ENCODE measurements at regions not wholly inside any gene's neighbourhood (a gene's known extent, or its start where the extent isn't known, plus 50 kb on each side); places are given as distances from the start of the nearest gene placed in this dataset.
"Not testable (repeated sequence)": the region's sequence is repeated elsewhere in the genome, so short reads cannot be mapped to it uniquely, and the experiment has no call there.

GRCh38 chr6:12536416-12536815, 180.2 kb upstream of the PHACTR1 start:
- H3K27ac Mint-ChIP-seq, result no peak overlapping the region
- no peaks in the 10 kb centered on the region for H3K9me3 Mint-ChIP-seq
- no peaks in the 10 kb centered on the region for H3K27me3 ChIP-seq (ENCODE audit: control insufficient read depth, insufficient read depth, low read length, poor library complexity, severe bottlenecking)
- H3K4me1 Mint-ChIP-seq, result no peaks in the 10 kb centered on the region
- DNase-seq, result no peak
- no peaks in the 10 kb centered on the region for H3K36me3 ChIP-seq (ENCODE audit: control insufficient read depth, insufficient read depth, low read length)
- H3K4me3 Mint-ChIP-seq, result no peak overlapping the region
- H3K4me3 ChIP-seq (ENCODE audit: low read length), result no peak overlapping the region
- H3K36me3 Mint-ChIP-seq (ENCODE audit: low read depth), result no peaks in the 10 kb centered on the region
- WGBS, 2 experiments (ENCODE audit: insufficient coverage in 1 of 2, insufficient read length in 1 of 2), result 92 to 97% methylated on average over 3 to 5 of the region's 5 CpGs
- H3K27ac ChIP-seq (ENCODE audit: low read depth, low read length), result no peak overlapping the region
- peaks cover 3% of the 10 kb centered on the region for H3K27me3 Mint-ChIP-seq (ENCODE audit: insufficient read depth)
- H3K9ac ChIP-seq (ENCODE audit: extremely low read depth, low read length, poor library complexity, severe bottlenecking), result no peak overlapping the region
- H3K4me1 ChIP-seq (ENCODE audit: control insufficient read depth, insufficient read depth, low read length), result no peaks in the 10 kb centered on the region
- H3K9me3 ChIP-seq (ENCODE audit: control insufficient read depth, low read length), result no peaks in the 10 kb centered on the region
- no peak for TF ChIP-seq CTCF (conservative IDR thresholded peaks at IDR 0.05)

- H3K9me3 Mint-ChIP-seq, result peaks cover 4% of the 10 kb centered on the region
- no peaks in the 10 kb centered on the region for H3K4me1 ChIP-seq (ENCODE audit: control insufficient read depth, insufficient read depth, low read length)
- no peak overlapping the region for H3K4me3 Mint-ChIP-seq
- H3K36me3 ChIP-seq (ENCODE audit: control insufficient read depth, insufficient read depth, low read length), result no peaks in the 10 kb centered on the region
- no peak overlapping the region for H3K4me3 ChIP-seq (ENCODE audit: low read length)
- TF ChIP-seq CTCF (conservative IDR thresholded peaks at IDR 0.05), result no peak
- peaks cover 3% of the 10 kb centered on the region for H3K27me3 Mint-ChIP-seq (ENCODE audit: insufficient read depth)
- H3K27ac ChIP-seq (ENCODE audit: low read depth, low read length), result no peak overlapping the region
- no peak for DNase-seq
- WGBS, 2 experiments (ENCODE audit: insufficient coverage in 1 of 2, insufficient read length in 1 of 2), result 95% methylated on average over 5 of the region's 5 CpGs; no CpG with 5 or more reads in 1 of the 2 experiments
- H3K9me3 ChIP-seq (ENCODE audit: control insufficient read depth, low read length), result no peaks in the 10 kb centered on the region
- H3K36me3 Mint-ChIP-seq (ENCODE audit: low read depth), result no peaks in the 10 kb centered on the region
- H3K9ac ChIP-seq (ENCODE audit: extremely low read depth, low read length, poor library complexity, severe bottlenecking), result no peak overlapping the region
- no peaks in the 10 kb centered on the region for H3K27me3 ChIP-seq (ENCODE audit: control insufficient read depth, insufficient read depth, low read length, poor library complexity, severe bottlenecking)
- H3K27ac Mint-ChIP-seq, result no peak overlapping the region
- H3K4me1 Mint-ChIP-seq, result no peaks in the 10 kb centered on the region
Observed at GRCh38 chr6:12537389-12537788, 179.2 kb upstream of the PHACTR1 start.

- H3K4me3 Mint-ChIP-seq, result no peak overlapping the region
- WGBS, 2 experiments (ENCODE audit: insufficient coverage in 1 of 2, insufficient read length in 1 of 2), result 94 to 100% methylated on average over 5 to 9 of the region's 9 CpGs
- no peaks in the 10 kb centered on the region for H3K27me3 ChIP-seq (ENCODE audit: control insufficient read depth, insufficient read depth, low read length, poor library complexity, severe bottlenecking)
- H3K27me3 Mint-ChIP-seq (ENCODE audit: insufficient read depth), result peaks cover 3% of the 10 kb centered on the region
- H3K27ac ChIP-seq (ENCODE audit: low read depth, low read length), result no peak overlapping the region
- peaks cover 4% of the 10 kb centered on the region for H3K9me3 Mint-ChIP-seq
- H3K36me3 Mint-ChIP-seq (ENCODE audit: low read depth), result no peaks in the 10 kb centered on the region
- H3K4me1 Mint-ChIP-seq, result no peaks in the 10 kb centered on the region
- no peak overlapping the region for H3K27ac Mint-ChIP-seq
- H3K4me3 ChIP-seq (ENCODE audit: low read length), result no peak overlapping the region
- no peaks in the 10 kb centered on the region for H3K4me1 ChIP-seq (ENCODE audit: control insufficient read depth, insufficient read depth, low read length)
- no peaks in the 10 kb centered on the region for H3K9me3 ChIP-seq (ENCODE audit: control insufficient read depth, low read length)
- no peaks in the 10 kb centered on the region for H3K36me3 ChIP-seq (ENCODE audit: control insufficient read depth, insufficient read depth, low read length)
- no peak overlapping the region for H3K9ac ChIP-seq (ENCODE audit: extremely low read depth, low read length, poor library complexity, severe bottlenecking)
- no peak for DNase-seq
- TF ChIP-seq CTCF (conservative IDR thresholded peaks at IDR 0.05), result no peak
Observed at GRCh38 chr6:12538881-12539357, 177.6 kb upstream of the PHACTR1 start.

- 98 to 100% methylated on average over 2 to 4 of the region's 4 CpGs for WGBS, 2 experiments (ENCODE audit: insufficient coverage in 1 of 2, insufficient read length in 1 of 2)
- H3K9me3 ChIP-seq (ENCODE audit: control insufficient read depth, low read length); H3K27ac Mint-ChIP-seq; DNase-seq; H3K27me3 Mint-ChIP-seq (ENCODE audit: insufficient read depth); H3K36me3 ChIP-seq (ENCODE audit: control insufficient read depth, insufficient read depth, low read length); H3K4me1 ChIP-seq (ENCODE audit: control insufficient read depth, insufficient read depth, low read length); H3K4me3 Mint-ChIP-seq; H3K36me3 Mint-ChIP-seq (ENCODE audit: low read depth); H3K4me3 ChIP-seq (ENCODE audit: low read length); H3K9ac ChIP-seq (ENCODE audit: extremely low read depth, low read length, poor library complexity, severe bottlenecking); H3K9me3 Mint-ChIP-seq; H3K27me3 ChIP-seq (ENCODE audit: control insufficient read depth, insufficient read depth, low read length, poor library complexity, severe bottlenecking); H3K27ac ChIP-seq (ENCODE audit: low read depth, low read length); H3K4me1 Mint-ChIP-seq: not testable (repeated sequence)
Observed at GRCh38 chr6:12542319-12543115, 174.1 kb upstream of the PHACTR1 start.
